ENCODE measurements at regions not wholly inside any gene's neighbourhood (a gene's known extent, or its start where the extent isn't known, plus 50 kb on each side); places are given as distances from the start of the nearest gene placed in this dataset.
A peak's percentile ranks its signal among the peaks of the same experiment; 100 is the strongest.

- DNase-seq, result no peak
- H3K4me1 ChIP-seq, result no peaks in the 10 kb centered on the region
- no peaks in the 10 kb centered on the region for H3K36me3 ChIP-seq
- intact Hi-C loops (cut with DNase I; ENCODE audit: low total_unique reads), result no loop called here
- no peak overlapping the region for H3K27ac ChIP-seq
- H3K27me3 ChIP-seq, result no peaks in the 10 kb centered on the region
- H3K9me3 ChIP-seq, result no peaks in the 10 kb centered on the region
- H3K4me3 ChIP-seq, result no peak overlapping the region
- TF ChIP-seq CTCF (IDR thresholded peaks at IDR 0.05), result no peak
- TF ChIP-seq POLR2A (IDR thresholded peaks at IDR 0.05), result no peak
These were observed 183.5 kb upstream of the UFM1 start for GRCh38 chr13:38166116-38166515.

GRCh38 chr13:38160131-38160530 lies 189.5 kb upstream of the UFM1 start:
- Histone ChIP-seq H3K27me3 (no peaks in the 10 kb centered on the region), H3K4me1 (no peaks in the 10 kb centered on the region), H3K27ac (no peak overlapping the region), H3K9me3 (no peaks in the 10 kb centered on the region), H3K4me3 (no peak overlapping the region), H3K36me3 (no peaks in the 10 kb centered on the region)
- no peak for TF ChIP-seq CTCF (IDR thresholded peaks at IDR 0.05)
- no peak for TF ChIP-seq POLR2A (IDR thresholded peaks at IDR 0.05)
- no peak for DNase-seq
- intact Hi-C loops (cut with DNase I; ENCODE audit: low total_unique reads), result no loop called here

DNA sequence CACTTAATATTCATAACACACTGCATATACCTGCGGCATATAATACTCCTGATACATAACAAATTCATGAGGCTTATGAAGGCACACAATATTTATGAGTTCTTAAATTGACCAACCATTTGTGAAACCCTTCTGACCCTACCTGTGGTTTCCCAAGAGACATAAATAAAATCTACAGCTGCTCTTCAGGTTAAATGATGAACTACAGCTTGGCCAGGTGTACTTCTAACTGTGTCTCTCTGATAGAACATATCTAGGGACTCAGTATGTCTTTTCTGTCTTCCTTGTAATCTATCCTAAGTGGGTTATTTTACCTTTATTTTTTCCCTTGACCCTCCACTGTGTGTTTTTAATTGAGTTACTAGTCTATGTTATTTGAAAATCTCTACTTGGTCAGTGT lies 189.9 kb upstream of the UFM1 start:
- Histone ChIP-seq H3K27ac (no peak overlapping the region), H3K4me1 (no peaks in the 10 kb centered on the region), H3K27me3 (no peaks in the 10 kb centered on the region), H3K4me3 (no peak overlapping the region), H3K9me3 (no peaks in the 10 kb centered on the region), H3K36me3 (no peaks in the 10 kb centered on the region)
- intact Hi-C loops (cut with DNase I; ENCODE audit: low total_unique reads), result no loop called here
- TF ChIP-seq CTCF (IDR thresholded peaks at IDR 0.05) (no peak), POLR2A (IDR thresholded peaks at IDR 0.05) (no peak)
- no peak for DNase-seq

DNA sequence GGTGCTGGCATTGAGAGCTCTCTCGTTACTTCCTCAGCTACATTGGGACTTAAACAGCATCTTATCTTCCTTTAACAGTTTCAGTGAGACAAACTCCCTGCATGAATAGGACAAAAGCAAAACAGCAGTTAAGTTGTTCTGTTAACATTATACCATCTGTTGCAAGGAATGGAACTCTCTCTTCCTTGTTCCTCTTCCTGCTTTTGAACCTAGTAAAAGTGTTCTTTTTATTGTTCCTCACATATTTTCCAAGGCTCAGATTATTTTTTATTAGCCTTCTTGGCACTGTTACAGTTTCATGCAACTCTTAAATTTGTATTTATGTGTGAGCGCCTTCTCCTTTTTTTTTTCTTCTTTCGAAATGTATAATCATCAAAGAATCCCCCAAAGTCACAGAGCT lies 202.6 kb upstream of the UFM1 start:
- intact Hi-C loops (cut with DNase I; ENCODE audit: low total_unique reads), result no loop called here
- no peak overlapping the region for H3K4me3 ChIP-seq
- no peaks in the 10 kb centered on the region for H3K27me3 ChIP-seq
- no peaks in the 10 kb centered on the region for H3K9me3 ChIP-seq
- no peak for DNase-seq
- peak overlapping the region; percentile 47 to 59 for H3K27ac ChIP-seq
- no peak for TF ChIP-seq CTCF (IDR thresholded peaks at IDR 0.05)
- TF ChIP-seq POLR2A (IDR thresholded peaks at IDR 0.05), result no peak
- H3K4me1 ChIP-seq, result peaks cover 0 to 5% of the 10 kb centered on the region in 2 donors
- no peaks in the 10 kb centered on the region for H3K36me3 ChIP-seq

- intact Hi-C loops (cut with DNase I; ENCODE audit: low total_unique reads), result no loop called here
- no peak for DNase-seq
These were observed 207.9 kb upstream of the UFM1 start for GRCh38 chr13:38141792-38142191.

More at GRCh38 chr13:38141792-38142191, 207.9 kb upstream of the UFM1 start:
- peaks cover 0 to 5% of the 10 kb centered on the region in 2 donors for H3K4me1 ChIP-seq
- H3K27me3 ChIP-seq, result no peaks in the 10 kb centered on the region
- no peak overlapping the region for H3K4me3 ChIP-seq
- H3K36me3 ChIP-seq, result no peaks in the 10 kb centered on the region
- TF ChIP-seq POLR2A (IDR thresholded peaks at IDR 0.05), result no peak
- no peak for TF ChIP-seq CTCF (IDR thresholded peaks at IDR 0.05)
- no peak overlapping the region for H3K27ac ChIP-seq
- H3K9me3 ChIP-seq, result no peaks in the 10 kb centered on the region

Measured in uterus (tissue), 3 donors.